MV-4-11 (cell line): ENCODE measurements at regions not wholly inside any gene's neighbourhood (a gene's known extent, or its start where the extent isn't known, plus 50 kb on each side); places are given as distances from the start of the nearest gene placed in this dataset.

ENCODE experiments used
- DNase-seq: peaks from one replicate; lab custom pipeline; 2025; lab: John Stamatoyannopoulos, UW

DNA sequence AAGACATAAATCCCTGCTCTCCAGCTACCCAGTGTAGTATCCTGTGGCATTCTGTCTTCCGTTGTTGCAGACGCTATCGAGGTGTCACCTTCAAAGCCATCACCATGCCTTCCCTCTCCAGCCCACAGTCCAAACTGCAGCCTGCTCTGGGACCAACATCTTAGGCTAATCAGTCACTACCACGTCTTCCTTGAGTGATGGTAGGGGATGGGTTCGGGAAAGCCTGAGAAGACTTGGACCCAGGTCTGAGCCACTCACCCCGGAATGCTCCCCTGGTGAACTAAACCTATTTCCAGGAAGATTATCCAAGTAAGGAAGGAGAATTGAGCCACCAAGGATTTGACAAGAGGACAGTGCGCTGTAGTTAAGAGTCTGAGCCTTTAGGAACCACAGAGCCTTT, 52.9 kb upstream of the IRX1 start:
- DNase-seq: no peak

DNA sequence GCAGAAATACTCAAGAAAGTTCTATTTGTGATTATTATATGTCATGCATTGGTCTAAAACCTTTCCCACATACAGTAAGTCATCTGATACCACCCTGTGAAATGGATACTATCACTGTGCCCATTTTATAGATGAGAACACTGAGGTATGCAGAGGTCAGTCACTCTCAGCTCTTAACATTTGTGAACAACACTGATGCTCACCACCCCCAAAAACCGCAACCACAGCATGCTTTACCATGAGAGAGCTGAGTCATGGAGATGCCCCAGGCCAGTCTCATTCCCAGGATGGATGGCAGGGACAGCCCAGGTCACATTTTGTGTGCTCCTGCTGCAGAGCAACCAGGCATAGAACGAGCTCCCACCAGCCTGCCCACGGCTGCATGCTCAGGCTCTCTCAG, 53.5 kb upstream of the IRX1 start:
- DNase-seq: no peak

DNA sequence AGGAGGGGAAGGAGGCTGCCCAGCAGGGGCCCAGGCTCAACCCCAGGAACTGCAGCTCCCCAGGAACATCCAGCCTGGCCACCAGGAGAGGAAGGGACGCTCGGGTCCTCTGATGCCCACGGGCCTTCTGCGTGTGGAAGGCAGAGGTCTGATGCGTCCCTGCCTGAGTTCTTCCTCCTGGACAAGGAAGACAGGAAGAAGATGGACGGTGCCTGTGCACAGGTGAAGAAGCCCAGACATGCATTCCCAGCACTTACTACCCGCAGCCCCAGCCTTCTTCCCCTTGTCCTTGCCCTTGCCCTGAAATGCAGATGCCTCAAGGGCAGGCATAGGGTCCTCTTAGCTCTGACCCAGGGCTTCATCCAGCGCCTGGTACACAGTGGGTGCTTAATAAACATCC, 56.7 kb upstream of the IRX1 start:
- no peak for DNase-seq

DNA sequence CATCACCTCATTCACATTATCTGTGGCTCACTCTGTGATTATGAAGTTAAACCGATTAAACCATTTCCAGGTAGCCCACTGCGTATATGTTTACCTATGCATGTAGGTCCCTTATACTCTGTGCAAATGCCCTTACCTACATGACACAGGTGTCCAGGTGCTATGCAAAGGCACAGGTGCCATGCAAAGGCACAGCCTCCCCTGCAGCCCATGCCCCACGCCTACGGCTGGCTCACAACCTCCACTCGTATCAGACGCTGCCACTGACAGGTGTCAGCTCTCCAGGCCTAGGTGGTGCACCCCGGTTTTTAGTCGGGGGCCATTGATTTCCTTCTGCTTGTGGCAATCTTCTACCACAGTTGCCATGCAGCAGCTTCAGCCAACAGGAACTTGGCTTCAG, 57.7 kb upstream of the IRX1 start:
- no peak for DNase-seq

DNA sequence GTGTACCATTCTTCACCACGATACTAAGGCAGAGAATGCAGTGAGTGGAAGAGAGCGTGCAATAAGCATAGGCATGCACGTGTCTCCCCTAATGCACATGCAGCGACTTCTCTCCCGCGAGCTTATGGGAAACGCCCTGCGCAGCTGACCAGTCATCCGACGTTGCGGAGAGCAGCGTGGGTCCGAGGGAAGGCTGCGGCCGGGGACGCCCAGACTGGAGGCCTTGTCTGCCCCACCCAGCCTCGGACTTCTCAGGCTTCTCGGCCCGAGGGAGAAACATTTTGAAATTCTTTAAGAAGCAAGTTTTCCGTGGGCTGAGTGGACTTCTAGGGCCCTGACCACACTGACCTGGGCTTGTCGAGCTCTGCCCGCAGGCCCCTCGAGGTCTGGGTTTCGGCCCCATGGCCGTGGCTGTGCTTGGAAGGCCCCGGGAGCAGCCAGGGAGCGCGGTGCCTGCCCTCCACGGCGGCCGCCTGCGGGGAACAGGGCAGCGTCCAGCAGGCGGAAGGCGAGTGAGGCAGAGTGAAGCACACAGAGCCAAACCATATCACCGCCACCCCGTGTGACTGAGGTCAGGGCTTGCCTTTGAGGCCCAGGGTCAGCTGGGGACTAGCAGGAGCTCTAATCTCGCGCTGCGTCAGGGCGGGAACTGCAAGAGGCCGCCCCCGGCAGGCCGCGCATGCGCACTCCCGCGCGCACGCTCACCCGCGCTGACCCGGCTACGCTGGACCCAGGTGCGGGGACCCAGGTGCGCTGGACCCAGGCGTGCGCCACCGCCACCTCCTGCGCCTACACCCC, 60.0 kb upstream of the IRX1 start:
- no peak for DNase-seq

DNA sequence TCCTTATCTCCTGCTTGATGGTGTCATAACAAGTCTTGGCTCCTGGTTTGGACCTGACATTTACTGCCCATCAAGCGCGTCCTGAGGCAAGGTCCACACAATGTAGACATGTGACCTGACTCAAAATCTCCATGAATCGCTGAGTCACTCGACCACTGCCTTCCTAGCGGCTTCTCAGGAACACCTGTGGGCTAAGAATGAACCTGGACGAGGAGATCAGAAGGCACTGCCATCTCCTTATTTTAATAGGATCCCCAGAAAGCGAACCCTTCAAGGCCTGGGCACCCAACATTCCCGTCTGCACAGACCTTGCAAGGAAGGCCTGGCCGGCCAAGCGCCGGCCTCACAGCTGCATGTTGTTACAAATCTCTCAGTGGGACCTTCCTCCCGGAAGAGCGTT, 60.6 kb upstream of the IRX1 start:
- no peak for DNase-seq

DNA sequence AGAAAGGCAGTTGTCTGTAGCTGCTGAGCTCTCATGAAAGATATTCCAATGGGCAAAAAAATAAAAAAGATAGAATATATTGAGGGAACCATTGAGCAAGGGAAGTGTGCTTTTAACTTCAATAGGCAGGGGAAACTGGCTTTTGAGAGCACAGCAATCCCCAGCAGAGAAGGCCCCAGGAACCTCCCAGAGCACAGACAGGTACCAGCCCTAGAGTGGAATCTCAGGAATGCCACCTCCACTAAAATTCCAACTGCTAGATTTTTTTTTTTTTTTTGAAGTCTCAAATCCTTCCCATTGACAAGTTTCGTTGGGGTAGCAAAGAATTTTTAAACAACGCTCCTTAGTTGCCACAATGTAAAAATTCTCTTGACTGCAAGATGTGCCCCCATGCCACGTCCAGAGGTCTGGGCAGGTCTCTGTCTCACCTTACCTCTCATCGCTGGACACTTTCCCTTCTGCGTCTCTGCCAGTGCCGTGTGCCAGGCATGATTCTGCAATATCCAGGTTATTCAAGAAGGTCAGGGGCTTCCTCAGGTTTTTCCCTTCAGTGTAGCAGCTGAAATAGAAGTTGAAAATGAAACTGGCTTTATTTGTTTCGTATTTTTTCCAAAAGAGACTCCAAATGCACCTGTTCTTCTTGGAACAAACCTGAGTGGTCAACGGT, 64.2 kb upstream of the IRX1 start:
- DNase-seq: no peak

DNA sequence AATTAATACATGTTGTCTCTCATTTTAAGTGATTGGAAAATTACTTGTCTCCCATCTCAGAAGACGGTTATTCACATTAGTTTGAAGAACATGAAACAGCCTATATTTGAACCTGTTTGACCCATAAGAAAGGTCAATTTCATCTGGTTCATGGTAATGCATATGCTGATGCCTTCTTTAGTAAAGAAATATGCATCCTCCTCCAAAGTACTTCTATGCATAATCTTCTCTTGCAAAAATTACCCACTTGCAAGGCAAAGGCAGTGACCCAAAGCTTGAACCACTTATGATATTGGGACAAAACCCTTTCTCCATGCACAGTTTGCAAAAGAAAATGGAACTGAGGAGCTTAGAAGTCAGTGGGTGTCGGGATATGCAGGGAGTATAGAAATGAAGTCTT, 65.4 kb upstream of the IRX1 start:
- no peak for DNase-seq

DNA sequence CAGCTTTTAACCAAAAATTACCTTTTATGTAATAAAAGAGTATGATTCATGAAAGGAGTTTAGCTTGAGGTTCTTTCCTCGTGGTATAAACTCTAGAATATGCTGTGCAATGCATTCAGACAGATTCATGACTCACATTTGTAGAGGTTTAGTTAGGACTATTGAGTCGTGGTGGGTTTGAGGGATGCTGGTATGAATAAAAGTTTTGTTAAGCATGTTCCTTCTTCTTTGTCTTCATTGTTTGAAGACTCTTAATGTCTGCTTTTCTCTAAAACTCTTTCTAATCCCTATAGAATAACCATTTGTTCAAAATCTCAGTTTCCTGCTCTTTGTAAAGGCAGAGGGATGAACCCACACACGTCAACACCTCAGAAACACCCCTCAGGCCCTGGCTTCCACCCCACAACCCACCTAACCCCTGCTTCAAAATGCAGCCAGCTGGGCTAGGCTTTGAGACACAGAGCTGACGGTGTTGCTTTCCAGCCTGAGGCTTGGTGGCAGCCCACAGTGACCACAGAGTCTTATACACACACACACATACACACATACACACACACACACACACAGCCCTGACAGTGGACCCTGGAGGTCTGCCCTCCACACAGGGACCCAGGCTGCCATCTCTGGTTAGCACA, 69.0 kb upstream of the IRX1 start:
- DNase-seq: no peak

DNA sequence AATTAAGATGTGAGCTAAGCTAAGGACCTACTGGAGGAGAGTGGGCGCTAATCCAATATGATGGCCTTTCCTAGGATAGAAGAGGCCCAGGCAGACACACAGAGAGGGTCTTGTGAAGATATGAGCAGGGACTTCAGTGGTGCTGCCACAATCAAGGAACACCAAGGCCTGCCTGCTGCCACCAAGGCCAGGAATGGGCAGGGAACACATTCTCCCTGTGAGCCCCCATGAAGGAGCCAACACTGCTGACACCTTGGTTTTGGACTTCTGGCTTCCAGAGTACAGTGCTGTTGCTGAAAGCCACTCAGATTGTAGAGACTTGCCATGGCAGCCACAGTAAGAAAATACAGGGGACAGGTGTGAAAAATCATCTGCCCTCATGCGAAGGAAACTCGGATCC, 73.1 kb upstream of the IRX1 start:
- no peak for DNase-seq

DNA sequence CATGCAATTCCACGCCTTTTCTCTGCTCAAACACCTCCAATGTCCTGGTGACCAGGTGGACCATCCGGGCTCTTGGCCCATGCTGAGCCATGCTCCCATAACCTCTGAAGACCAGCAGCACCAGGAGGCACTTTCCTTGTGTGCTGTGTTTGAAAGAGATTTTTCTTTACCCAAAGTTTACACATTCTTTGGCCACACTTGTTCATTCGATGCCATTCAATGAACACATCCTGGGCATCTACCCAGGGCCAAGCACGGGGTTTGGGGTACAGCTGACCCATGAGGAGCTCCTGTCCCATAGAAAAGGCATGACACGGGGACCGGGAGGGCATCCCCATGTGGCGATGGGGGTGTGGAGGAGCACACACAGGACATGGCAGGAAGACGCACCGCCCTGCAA, 77.1 kb upstream of the IRX1 start:
- DNase-seq: no peak

DNA sequence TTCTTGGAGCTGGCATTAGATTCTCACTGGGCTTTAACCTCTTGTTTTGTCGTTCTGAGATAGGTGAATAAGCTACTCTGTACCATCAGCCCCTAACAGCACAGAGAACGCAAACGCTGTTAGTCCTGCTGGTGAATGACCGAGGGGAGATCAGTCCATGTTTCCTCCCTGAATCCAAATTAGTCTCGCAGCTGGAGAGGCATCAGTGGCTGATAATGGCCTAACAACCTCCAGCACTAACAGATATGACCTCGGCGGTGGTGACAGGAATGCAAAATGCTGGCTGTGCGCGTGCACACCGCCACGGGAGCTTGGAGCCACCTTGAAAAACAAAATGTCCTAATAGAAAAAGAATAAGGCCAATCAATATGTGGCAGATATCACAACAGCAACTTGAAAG, 77.6 kb upstream of the IRX1 start:
- no peak for DNase-seq

DNA sequence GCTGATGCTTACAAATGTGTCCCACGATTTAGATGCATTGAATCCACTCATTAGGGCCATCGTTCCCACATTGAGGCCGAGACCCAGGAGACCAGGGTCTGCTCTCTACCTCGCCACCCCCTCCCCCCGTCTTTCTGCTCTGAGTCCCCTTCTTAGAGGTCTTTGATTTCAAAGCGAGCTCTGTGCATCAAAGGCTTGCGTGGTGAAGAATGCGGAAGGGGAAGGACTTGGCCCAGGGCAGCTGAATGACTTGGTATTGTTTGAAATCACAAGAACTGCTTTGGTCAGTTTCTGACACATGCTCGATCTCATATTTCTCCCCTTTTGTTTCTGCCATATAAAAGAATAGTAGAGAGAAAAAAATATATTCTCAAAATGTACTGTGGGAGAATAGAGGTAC, 78.3 kb upstream of the IRX1 start:
- DNase-seq: no peak

DNA sequence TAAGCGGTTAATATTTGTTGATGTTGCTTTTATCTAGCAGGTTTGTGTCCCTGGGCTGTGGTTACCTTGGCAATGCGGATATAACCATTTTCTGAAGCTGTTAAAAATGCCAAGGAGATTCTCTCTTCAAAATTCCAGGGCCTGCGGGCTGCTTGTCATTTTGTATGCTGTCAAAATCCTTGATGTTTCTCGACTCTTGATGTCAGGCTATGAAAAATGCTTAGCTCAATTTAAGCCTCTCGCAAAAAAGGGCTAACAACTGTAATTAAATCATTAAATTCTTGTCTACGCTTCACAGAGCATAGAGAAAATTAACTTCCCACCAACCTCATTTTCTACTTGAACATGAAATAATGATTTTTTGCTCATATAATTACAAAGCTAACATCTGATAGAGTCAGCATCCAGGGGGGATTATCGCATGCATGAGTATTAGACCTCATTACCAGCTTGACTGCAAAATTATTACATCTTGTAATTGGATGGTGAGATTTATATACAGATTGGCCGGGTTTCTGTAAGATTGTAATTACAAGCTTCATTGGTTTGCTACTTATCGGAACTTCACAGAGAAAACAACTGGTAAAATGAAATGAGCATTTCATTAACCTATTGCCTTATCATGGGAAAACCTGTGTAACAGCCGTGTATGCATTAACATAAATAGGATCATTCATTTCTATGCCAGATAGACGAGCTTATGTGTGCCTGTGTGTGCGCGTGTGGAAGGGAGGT, 83.1 kb upstream of the IRX1 start:
- DNase-seq: no peak

DNA sequence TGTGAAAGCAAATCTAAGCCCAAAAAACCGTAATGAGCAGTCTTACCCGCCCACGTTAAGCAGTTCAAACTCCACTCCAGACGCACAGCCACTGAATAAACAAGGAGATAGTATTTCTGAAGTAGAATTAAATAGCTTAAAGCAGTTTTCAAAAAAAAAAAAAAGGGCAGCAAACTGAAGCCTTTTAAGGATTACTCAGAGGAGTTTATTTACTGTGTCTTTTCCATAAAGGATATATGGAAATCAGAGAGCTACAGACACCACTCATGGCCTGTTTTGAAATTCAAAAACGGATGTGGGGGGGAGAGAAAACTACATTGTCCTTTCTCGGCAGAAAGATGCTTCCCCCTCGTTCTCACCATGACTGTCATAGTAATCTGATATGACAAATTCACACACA, 83.7 kb upstream of the IRX1 start:
- no peak for DNase-seq

DNA sequence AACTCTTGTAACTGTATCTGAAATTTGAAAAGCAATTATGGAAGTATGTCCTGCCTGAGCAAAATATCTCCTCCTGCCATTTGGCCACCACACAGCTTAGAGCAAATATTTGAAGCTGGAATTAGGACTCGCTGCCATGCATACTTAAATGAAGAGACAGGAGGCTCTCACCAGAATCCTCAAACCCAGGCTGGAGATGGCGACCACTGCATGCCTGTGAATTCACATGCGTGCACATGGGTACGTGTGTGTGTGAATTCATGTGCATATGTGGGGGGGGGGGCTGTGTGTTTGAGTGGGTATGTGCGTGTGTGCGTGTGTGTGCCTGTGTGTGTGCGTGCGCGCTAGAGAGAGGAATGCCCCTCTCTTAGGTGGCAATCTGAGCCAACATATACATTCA, 84.1 kb upstream of the IRX1 start:
- no peak for DNase-seq

DNA sequence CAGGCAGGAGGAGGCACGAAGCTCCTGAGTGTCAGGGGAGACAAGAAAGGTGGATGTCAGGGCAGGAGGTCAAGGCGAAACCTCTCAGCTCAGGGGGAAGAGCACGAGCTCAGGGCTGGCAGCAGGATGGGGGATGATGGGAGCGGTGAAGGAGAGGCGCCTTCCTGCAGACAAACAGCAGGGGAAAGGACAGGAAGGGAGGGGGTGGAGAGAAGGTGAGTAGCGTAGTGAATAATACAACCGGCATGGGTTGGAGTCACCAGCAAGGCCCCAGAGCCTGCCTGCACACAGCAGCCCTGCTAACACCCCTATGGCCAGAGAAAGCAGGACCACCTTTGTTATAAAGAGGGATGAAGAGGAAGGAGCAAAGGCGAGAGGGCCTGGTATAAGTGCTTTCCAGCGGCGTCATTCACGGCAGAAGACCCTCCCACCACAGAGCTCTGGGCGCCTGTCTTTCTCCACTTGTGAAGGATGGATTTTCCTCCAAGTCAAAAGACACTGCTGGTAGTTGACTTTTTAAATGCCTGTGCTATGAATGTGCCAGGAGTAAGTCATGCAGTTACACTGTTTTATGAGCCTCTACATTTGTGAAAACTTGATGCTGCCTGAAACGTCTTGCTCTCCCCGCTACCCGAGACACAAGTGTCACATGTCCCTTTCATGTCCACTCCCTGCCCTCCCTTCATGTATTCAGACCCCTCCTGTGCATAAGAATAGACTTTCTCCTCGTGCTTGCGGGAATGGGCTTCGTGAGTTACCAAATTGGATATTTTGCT, 84.8 kb upstream of the IRX1 start:
- no peak for DNase-seq

DNA sequence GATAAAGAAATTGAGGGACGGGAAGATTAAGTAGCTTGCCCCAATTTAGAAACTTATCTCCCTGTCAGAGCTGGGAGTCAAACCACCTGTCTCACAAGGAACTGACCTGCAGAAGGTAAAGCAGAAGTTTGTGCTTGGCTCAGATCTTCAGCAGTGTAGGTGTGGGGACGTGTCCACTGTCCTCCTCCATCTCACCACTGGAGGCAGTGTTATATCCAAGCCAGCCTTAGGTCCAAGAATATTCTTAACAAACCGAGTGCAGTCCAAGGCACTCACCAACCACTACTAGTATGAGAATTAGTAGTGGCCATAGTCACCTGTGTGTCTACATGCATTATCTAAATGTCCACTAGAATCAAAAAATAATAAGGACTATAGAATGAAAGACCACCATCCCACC, 86.3 kb upstream of the IRX1 start:
- DNase-seq: no peak

DNA sequence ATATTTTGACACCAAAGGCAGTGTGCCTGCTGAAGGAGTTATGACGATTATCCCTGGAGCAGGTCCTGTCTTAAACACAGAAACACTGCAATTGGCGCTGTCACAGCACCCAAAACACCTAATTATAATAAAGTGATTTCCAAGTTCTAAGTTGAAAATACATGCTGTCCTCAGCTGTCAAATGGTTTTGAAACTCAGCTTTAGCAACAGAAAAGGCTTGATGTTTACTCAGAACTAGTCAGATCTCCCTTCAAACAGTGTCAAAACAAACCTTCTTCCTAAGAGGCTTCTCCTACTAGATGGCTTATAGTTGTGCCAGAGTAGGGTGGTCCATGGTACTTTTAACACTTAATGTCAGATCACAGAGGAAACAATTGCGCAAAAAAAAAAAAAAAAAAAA, 87.2 kb upstream of the IRX1 start:
- DNase-seq: no peak

DNA sequence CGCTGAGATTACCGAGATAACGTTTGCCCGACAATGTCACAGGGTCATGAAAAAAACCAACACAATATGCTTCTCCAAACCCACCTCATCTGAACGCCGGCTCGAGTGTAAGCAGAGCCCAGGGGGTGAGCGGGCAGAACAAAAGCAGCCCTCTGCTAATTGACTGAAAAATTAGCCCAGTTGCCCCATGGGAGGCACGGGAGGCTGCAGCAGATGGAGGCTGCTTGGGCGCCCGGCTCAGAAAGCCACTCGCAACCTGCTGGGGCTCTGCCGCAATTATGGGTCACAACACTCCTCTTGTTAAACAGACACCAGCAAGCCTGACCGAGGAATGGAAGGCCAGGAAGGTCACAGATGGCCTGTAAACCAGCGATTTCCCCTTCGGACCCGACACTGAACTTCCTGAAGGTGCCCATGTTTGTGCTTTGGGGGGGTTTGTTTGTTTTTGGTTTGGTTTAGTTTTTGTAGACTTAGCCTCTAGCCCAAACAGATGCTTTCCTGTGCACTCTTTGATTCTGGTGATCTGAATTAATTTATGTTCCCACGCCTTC, 104.6 kb upstream of the IRX1 start:
- DNase-seq: no peak

DNA sequence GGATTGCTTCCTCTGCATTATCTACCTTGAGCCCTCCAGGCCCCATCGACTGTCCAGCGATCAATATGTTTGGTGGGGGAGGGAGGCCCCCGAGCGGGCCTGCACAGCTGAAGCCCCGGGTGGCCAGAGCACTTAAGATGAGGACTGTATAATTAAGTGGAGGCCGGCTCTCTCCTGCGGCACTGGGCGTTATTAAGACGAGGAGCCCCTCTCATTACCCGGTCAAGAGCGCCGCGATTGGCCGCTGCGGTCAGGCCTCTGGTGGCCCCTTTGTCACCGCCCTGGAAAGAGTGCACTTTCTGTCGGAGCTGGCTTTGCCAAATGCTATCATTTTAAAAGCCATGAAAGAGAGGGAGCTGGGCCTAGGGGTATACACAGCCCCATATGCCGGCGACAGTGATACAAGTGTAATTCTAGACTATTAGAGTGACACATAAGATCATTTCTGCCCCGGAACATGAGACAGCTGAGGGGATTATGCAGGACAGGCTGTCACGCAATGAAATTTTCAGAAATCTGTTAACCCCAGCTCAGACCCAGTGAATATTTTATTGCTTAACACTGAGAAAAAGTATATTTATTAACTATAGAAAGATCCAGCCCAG, 106.3 kb upstream of the IRX1 start:
- DNase-seq: no peak
